ENCODE measurements at regions not wholly inside any gene's neighbourhood (a gene's known extent, or its start where the extent isn't known, plus 50 kb on each side); places are given as distances from the start of the nearest gene placed in this dataset.

GRCh38 chr3:106172780-106173179 lies 304.0 kb upstream of the CBLB start:
- DNase-seq (ENCODE audit: low read depth) = peak; percentile 5

- DNase-seq (ENCODE audit: low read depth) = no peak
Measured at GRCh38 chr3:106175276-106175675, 306.5 kb upstream of the CBLB start.

- DNase-seq (ENCODE audit: low read depth) = peak; percentile 11
Measured at GRCh38 chr3:106176734-106177133, 307.9 kb upstream of the CBLB start.

- DNase-seq (ENCODE audit: low read depth) = no peak
Measured at GRCh38 chr3:106182950-106183511, 314.2 kb upstream of the CBLB start.

- peak; percentile 68 for DNase-seq (ENCODE audit: low read depth)
Measured at GRCh38 chr3:106183762-106184391, 315.1 kb upstream of the CBLB start.

GRCh38 chr3:106184540-106185457 lies 316.0 kb upstream of the CBLB start:
- DNase-seq (ENCODE audit: low read depth) = no peak

GRCh38 chr3:106185949-106186348 lies 317.1 kb upstream of the CBLB start:
- DNase-seq (ENCODE audit: low read depth) = no peak

GRCh38 chr3:106190296-106190695 lies 321.5 kb upstream of the CBLB start:
- DNase-seq (ENCODE audit: low read depth) = no peak

GRCh38 chr3:106191211-106191610 lies 322.4 kb upstream of the CBLB start:
- no peak for DNase-seq (ENCODE audit: low read depth)

GRCh38 chr3:106191913-106192312 lies 323.1 kb upstream of the CBLB start:
- DNase-seq (ENCODE audit: low read depth) = no peak

- DNase-seq (ENCODE audit: low read depth) = no peak
Measured at GRCh38 chr3:106193876-106194275, 325.1 kb upstream of the CBLB start.

- DNase-seq (ENCODE audit: low read depth) = no peak
Measured at GRCh38 chr3:106194726-106195125, 325.9 kb upstream of the CBLB start.

- no peak for DNase-seq (ENCODE audit: low read depth)
Measured at GRCh38 chr3:106197532-106198194, 328.9 kb upstream of the CBLB start.

GRCh38 chr3:106204160-106204868 lies 335.5 kb upstream of the CBLB start:
- peak; percentile 13 for DNase-seq (ENCODE audit: low read depth)

- no peak for DNase-seq (ENCODE audit: low read depth)
Measured at GRCh38 chr3:106206146-106206545, 337.3 kb upstream of the CBLB start.

GRCh38 chr3:106206613-106207012 lies 337.8 kb upstream of the CBLB start:
- DNase-seq (ENCODE audit: low read depth) = no peak

- DNase-seq (ENCODE audit: low read depth) = no peak
Measured at GRCh38 chr3:106208251-106208650, 339.4 kb upstream of the CBLB start.

GRCh38 chr3:106208967-106209366 lies 340.2 kb upstream of the CBLB start:
- DNase-seq (ENCODE audit: low read depth) = peak; percentile 24

GRCh38 chr3:106209482-106209881 lies 340.7 kb upstream of the CBLB start:
- DNase-seq (ENCODE audit: low read depth) = no peak

GRCh38 chr3:106210923-106211322 lies 342.1 kb upstream of the CBLB start:
- no peak for DNase-seq (ENCODE audit: low read depth)

GRCh38 chr3:106212665-106213222 lies 343.9 kb upstream of the CBLB start:
- peak; percentile 44 for DNase-seq (ENCODE audit: low read depth)
